ENCODE measurements at regions not wholly inside any gene's neighbourhood (a gene's known extent, or its start where the extent isn't known, plus 50 kb on each side); places are given as distances from the start of the nearest gene placed in this dataset.
A peak's percentile ranks its signal among the peaks of the same experiment; 100 is the strongest.

DNA sequence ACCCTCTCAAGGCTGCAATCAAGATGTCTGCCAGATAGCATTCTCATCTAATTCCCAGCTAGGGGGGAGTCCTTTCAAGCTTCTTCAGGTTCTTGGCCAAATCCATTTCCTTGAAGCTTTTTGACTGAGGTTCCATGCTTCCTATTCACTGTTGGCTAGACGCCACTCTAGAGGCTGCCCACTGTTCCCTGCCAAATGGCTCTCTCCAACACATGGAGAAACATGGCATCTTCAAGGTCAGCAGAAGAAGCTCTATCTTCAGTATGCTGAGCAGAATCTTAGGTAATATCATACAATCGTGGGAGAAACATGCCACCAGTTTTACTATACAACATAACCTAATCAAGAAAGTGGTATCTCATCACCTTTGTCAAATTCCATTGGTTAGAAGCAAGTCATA is 1985.1 kb upstream of the CELF4 start:
- H3K4me3 ChIP-seq (ENCODE audit: insufficient read depth in 1 of 2, low read depth in 1 of 2, low read length in 2 of 2) = no peak overlapping the region
- no peak overlapping the region for H3K4me2 ChIP-seq (ENCODE audit: low read length, poor library complexity, severe bottlenecking)
- H3K36me3 ChIP-seq (ENCODE audit: control insufficient read depth in 1 of 2, insufficient read depth in 2 of 2, low read depth in 1 of 2, low read length in 2 of 2) = no peaks in the 10 kb centered on the region
- no peak overlapping the region for H2AFZ ChIP-seq (ENCODE audit: low read depth, low read length)
- WGBS = 100% methylated on average over 2 of the region's 2 CpGs
- H4K8ac ChIP-seq (ENCODE audit: low read length) = no peak overlapping the region
- H3K23ac ChIP-seq (ENCODE audit: low read length in 2 of 2) = no peak overlapping the region
- no peak overlapping the region for H2BK12ac ChIP-seq (ENCODE audit: low read length in 2 of 2)
- H3K14ac ChIP-seq (ENCODE audit: low read length in 2 of 2) = no peak overlapping the region
- no peak overlapping the region for H2BK5ac ChIP-seq (ENCODE audit: low read depth, low read length, poor library complexity, severe bottlenecking)
- no peak overlapping the region for H3K4ac ChIP-seq (ENCODE audit: low read depth in 1 of 2, low read length in 2 of 2)
- no peak overlapping the region for H2AK5ac ChIP-seq (ENCODE audit: low read length, severe bottlenecking)
- no peaks in the 10 kb centered on the region for H3K4me1 ChIP-seq (ENCODE audit: control insufficient read depth, insufficient read depth, low read depth, low read length)
- H4K91ac ChIP-seq (ENCODE audit: low read length) = no peak overlapping the region
- no peak for DNase-seq
- no peak overlapping the region for H3K9ac ChIP-seq (ENCODE audit: low read length)
- H3K18ac ChIP-seq (ENCODE audit: low read depth in 1 of 2, low read length in 2 of 2) = no peak overlapping the region
- H2BK120ac ChIP-seq (ENCODE audit: low read depth, low read length) = no peak overlapping the region
- H3K27me3 ChIP-seq (ENCODE audit: control insufficient read depth in 1 of 2, insufficient read depth in 1 of 2, low read length in 2 of 2) = no peaks in the 10 kb centered on the region
- no peaks in the 10 kb centered on the region for H3K79me1 ChIP-seq (replicated peaks; ENCODE audit: low read length, poor library complexity, severe bottlenecking)
- no peaks in the 10 kb centered on the region for H3K9me3 ChIP-seq (ENCODE audit: control insufficient read depth, low read length)
- no peak overlapping the region for H2BK15ac ChIP-seq (ENCODE audit: low read depth, poor library complexity, severe bottlenecking)
- H3K27ac ChIP-seq (ENCODE audit: low read length, poor library complexity, severe bottlenecking) = no peak overlapping the region

DNA sequence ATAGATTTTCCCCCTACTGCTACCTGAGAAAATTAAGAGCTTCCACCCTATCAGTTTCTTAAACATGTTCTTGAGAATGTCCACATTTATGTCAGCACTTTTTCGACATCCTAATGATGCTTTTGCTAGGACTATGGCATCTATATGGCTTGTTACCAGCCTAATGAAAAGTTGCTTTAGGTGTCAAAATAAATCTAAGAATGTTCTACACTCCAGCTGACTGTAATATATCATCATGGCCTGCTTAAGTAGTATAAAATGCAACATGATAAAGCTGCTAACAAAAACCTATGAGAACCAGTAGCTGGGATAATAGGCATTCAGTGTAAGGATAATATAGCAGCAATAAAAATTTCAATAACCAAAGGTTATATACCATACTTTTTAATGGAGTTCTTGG is 1983.5 kb upstream of the CELF4 start:
- no CpG with 5 or more reads among the region's 1 CpG for WGBS
- Histone ChIP-seq H3K4me1 (ENCODE audit: control insufficient read depth, insufficient read depth, low read depth, low read length) (no peaks in the 10 kb centered on the region), H3K4ac (ENCODE audit: low read depth in 1 of 2, low read length in 2 of 2) (no peak overlapping the region)

DNA sequence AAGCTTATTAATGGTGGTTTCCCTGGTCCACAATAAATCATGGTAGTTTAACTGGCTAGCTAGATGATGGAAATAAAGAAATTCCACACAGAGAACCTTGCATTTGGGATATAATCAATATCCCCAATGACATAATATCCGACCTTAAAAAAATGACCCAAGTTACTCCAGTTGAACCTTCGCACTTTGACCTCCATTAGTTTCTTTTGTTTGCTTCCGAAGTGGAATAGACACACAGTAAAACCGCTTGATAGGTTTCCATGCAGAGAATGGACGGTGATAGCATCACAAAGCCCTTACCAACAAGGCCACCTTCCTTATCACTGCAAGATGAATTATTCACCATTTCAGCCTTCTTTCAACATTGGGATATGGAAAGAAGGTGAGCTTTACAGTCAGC is 1966.1 kb upstream of the CELF4 start:
- H4K8ac ChIP-seq (ENCODE audit: low read length) = no peak overlapping the region
- H3K27me3 ChIP-seq (ENCODE audit: control insufficient read depth in 1 of 2, insufficient read depth in 1 of 2, low read length in 2 of 2) = no peaks in the 10 kb centered on the region
- H2BK120ac ChIP-seq (ENCODE audit: low read depth, low read length) = no peak overlapping the region
- 86% methylated on average over 5 of the region's 5 CpGs for WGBS
- H3K36me3 ChIP-seq (ENCODE audit: control insufficient read depth in 1 of 2, insufficient read depth in 2 of 2, low read depth in 1 of 2, low read length in 2 of 2) = no peaks in the 10 kb centered on the region
- no peak overlapping the region for H3K27ac ChIP-seq (ENCODE audit: low read length, poor library complexity, severe bottlenecking)
- H2AFZ ChIP-seq (ENCODE audit: low read depth, low read length) = no peak overlapping the region
- no peak overlapping the region for H3K4me2 ChIP-seq (ENCODE audit: low read length, poor library complexity, severe bottlenecking)
- H2BK12ac ChIP-seq (ENCODE audit: low read length in 2 of 2) = no peak overlapping the region
- H2AK5ac ChIP-seq (ENCODE audit: low read length, severe bottlenecking) = no peak overlapping the region
- H3K4me1 ChIP-seq (ENCODE audit: control insufficient read depth, insufficient read depth, low read depth, low read length) = no peaks in the 10 kb centered on the region
- no peak overlapping the region for H2BK5ac ChIP-seq (ENCODE audit: low read depth, low read length, poor library complexity, severe bottlenecking)
- no peak overlapping the region for H4K91ac ChIP-seq (ENCODE audit: low read length)
- H3K9ac ChIP-seq (ENCODE audit: low read length) = no peak overlapping the region
- H2BK15ac ChIP-seq (ENCODE audit: low read depth, poor library complexity, severe bottlenecking) = no peak overlapping the region
- no peak overlapping the region for H3K23ac ChIP-seq (ENCODE audit: low read length in 2 of 2)
- no peak overlapping the region for H3K18ac ChIP-seq (ENCODE audit: low read depth in 1 of 2, low read length in 2 of 2)
- no peak overlapping the region for H3K4me3 ChIP-seq (ENCODE audit: insufficient read depth in 1 of 2, low read depth in 1 of 2, low read length in 2 of 2)
- no peak overlapping the region for H3K4ac ChIP-seq (ENCODE audit: low read depth in 1 of 2, low read length in 2 of 2)
- H3K79me1 ChIP-seq (replicated peaks; ENCODE audit: low read length, poor library complexity, severe bottlenecking) = no peaks in the 10 kb centered on the region
- DNase-seq = no peak
- H3K14ac ChIP-seq (ENCODE audit: low read length in 2 of 2) = no peak overlapping the region
- H3K9me3 ChIP-seq (ENCODE audit: control insufficient read depth, low read length) = no peaks in the 10 kb centered on the region

More for the DNA sequence above, 1983.5 kb upstream of the CELF4 start:
- Histone ChIP-seq H4K91ac (ENCODE audit: low read length) (no peak overlapping the region), H2BK120ac (ENCODE audit: low read depth, low read length) (no peak overlapping the region), H3K27ac (ENCODE audit: low read length, poor library complexity, severe bottlenecking) (no peak overlapping the region), H3K4me3 (ENCODE audit: insufficient read depth in 1 of 2, low read depth in 1 of 2, low read length in 2 of 2) (no peak overlapping the region), H3K18ac (ENCODE audit: low read depth in 1 of 2, low read length in 2 of 2) (no peak overlapping the region), H2AFZ (ENCODE audit: low read depth, low read length) (no peak overlapping the region), H3K14ac (ENCODE audit: low read length in 2 of 2) (no peak overlapping the region), H3K4me2 (ENCODE audit: low read length, poor library complexity, severe bottlenecking) (no peak overlapping the region), H3K79me1 (replicated peaks; ENCODE audit: low read length, poor library complexity, severe bottlenecking) (no peaks in the 10 kb centered on the region), H3K9me3 (ENCODE audit: control insufficient read depth, low read length) (no peaks in the 10 kb centered on the region), H4K8ac (ENCODE audit: low read length) (no peak overlapping the region), H3K36me3 (ENCODE audit: control insufficient read depth in 1 of 2, insufficient read depth in 2 of 2, low read depth in 1 of 2, low read length in 2 of 2) (no peaks in the 10 kb centered on the region), H3K23ac (ENCODE audit: low read length in 2 of 2) (no peak overlapping the region), H3K27me3 (ENCODE audit: control insufficient read depth in 1 of 2, insufficient read depth in 1 of 2, low read length in 2 of 2) (no peaks in the 10 kb centered on the region), H2BK5ac (ENCODE audit: low read depth, low read length, poor library complexity, severe bottlenecking) (no peak overlapping the region), H2AK5ac (ENCODE audit: low read length, severe bottlenecking) (no peak overlapping the region), H2BK15ac (ENCODE audit: low read depth, poor library complexity, severe bottlenecking) (no peak overlapping the region), H2BK12ac (ENCODE audit: low read length in 2 of 2) (no peak overlapping the region), H3K9ac (ENCODE audit: low read length) (no peak overlapping the region)
- no peak for DNase-seq

DNA sequence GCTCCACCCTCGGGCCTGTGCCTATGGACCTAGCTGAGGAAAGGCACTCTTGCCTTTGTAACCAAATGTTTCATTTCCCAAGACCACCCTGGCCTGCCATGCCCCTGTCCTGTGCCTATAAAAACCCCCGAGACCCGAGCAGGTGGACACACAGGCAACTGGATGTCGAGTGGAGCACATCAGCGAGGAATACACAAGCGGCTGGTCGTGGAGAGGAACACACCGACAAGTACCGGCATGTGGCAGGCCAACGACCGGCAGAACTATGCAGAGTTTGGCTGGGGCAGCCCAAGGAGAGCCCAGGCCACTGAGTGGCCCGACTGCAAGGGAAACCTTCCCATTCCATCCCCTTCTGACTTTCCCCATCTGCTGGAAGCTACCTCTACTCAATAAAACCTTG is 1963.8 kb upstream of the CELF4 start:
- H2BK120ac ChIP-seq (ENCODE audit: low read depth, low read length) = no peak overlapping the region
- no peak overlapping the region for H2BK15ac ChIP-seq (ENCODE audit: low read depth, poor library complexity, severe bottlenecking)
- 97% methylated on average over 12 of the region's 12 CpGs for WGBS
- DNase-seq = no peak
- no peak overlapping the region for H3K27ac ChIP-seq (ENCODE audit: low read length, poor library complexity, severe bottlenecking)
- H3K4ac ChIP-seq (ENCODE audit: low read depth in 1 of 2, low read length in 2 of 2) = no peak overlapping the region
- no peak overlapping the region for H3K4me2 ChIP-seq (ENCODE audit: low read length, poor library complexity, severe bottlenecking)
- no peak overlapping the region for H3K14ac ChIP-seq (ENCODE audit: low read length in 2 of 2)
- peak overlapping the region in 1 of 2 experiments; percentile 3 for H2BK12ac ChIP-seq (ENCODE audit: low read length in 2 of 2)
- H3K4me1 ChIP-seq (ENCODE audit: control insufficient read depth, insufficient read depth, low read depth, low read length) = no peaks in the 10 kb centered on the region
- no peak overlapping the region for H4K91ac ChIP-seq (ENCODE audit: low read length)
- no peaks in the 10 kb centered on the region for H3K9me3 ChIP-seq (ENCODE audit: control insufficient read depth, low read length)
- no peak overlapping the region for H2AK5ac ChIP-seq (ENCODE audit: low read length, severe bottlenecking)
- no peaks in the 10 kb centered on the region for H3K36me3 ChIP-seq (ENCODE audit: control insufficient read depth in 1 of 2, insufficient read depth in 2 of 2, low read depth in 1 of 2, low read length in 2 of 2)
- no peak overlapping the region for H2BK5ac ChIP-seq (ENCODE audit: low read depth, low read length, poor library complexity, severe bottlenecking)
- no peak overlapping the region for H3K4me3 ChIP-seq (ENCODE audit: insufficient read depth in 1 of 2, low read depth in 1 of 2, low read length in 2 of 2)
- H3K18ac ChIP-seq (ENCODE audit: low read depth in 1 of 2, low read length in 2 of 2) = no peak overlapping the region
- H3K9ac ChIP-seq (ENCODE audit: low read length) = no peak overlapping the region
- no peaks in the 10 kb centered on the region for H3K27me3 ChIP-seq (ENCODE audit: control insufficient read depth in 1 of 2, insufficient read depth in 1 of 2, low read length in 2 of 2)
- H2AFZ ChIP-seq (ENCODE audit: low read depth, low read length) = no peak overlapping the region
- no peaks in the 10 kb centered on the region for H3K79me1 ChIP-seq (replicated peaks; ENCODE audit: low read length, poor library complexity, severe bottlenecking)
- H3K23ac ChIP-seq (ENCODE audit: low read length in 2 of 2) = no peak overlapping the region
- peak overlapping the region; percentile 71 for H4K8ac ChIP-seq (ENCODE audit: low read length)
